AG08396 (cell line): ENCODE measurements at regions not wholly inside any gene's neighbourhood (a gene's known extent, or its start where the extent isn't known, plus 50 kb on each side); places are given as distances from the start of the nearest gene placed in this dataset.
"Not testable (repeated sequence)": the region's sequence is repeated elsewhere in the genome, so short reads cannot be mapped to it uniquely, and the experiment has no call there.

Experiments
- DNase-seq: peaks from one replicate; pipeline ENCODE4 v3.0.0; 2012; ENCODE audit warnings: low spot score, mixed read lengths

DNA sequence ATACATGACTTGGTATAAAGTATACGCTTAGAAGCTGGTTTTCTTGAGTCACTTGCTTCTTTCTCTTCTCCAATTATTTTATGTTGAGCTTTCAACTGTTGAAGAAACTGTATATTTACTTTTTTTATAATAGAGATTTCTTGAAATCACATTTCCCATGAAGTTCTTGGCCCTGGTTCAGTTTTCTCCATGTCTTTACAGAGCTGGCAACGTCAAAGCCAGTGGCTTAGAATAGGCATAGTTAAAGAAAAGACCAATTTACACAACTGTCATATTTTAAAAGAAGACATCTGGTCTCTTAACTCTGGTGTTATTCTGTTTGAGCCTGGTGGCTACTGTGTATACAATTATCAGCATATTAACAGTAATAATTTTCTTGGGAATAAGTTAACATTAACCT is 1249.3 kb downstream of the CDH12 start:
- DNase-seq, result no peak

DNA sequence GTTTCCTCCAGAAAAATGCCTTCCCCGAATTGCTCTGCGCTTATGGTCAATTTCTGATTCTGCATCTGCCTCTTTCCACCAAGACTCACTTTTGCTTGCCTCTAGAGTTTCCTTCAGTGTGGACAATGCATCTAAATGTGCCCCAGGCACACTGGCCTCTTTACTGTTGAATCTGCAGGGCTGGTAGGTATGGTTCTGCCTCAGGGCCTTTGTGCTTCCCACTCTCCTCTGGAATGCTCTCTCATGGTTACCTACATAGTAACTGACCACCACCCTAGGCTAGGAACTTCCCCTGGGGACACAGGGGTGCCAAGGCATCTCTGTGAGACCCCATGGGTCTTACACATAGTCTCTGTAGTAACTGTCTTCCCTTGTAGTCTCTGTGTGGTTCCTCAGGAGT is 1258.6 kb downstream of the CDH12 start:
- DNase-seq, result no peak

DNA sequence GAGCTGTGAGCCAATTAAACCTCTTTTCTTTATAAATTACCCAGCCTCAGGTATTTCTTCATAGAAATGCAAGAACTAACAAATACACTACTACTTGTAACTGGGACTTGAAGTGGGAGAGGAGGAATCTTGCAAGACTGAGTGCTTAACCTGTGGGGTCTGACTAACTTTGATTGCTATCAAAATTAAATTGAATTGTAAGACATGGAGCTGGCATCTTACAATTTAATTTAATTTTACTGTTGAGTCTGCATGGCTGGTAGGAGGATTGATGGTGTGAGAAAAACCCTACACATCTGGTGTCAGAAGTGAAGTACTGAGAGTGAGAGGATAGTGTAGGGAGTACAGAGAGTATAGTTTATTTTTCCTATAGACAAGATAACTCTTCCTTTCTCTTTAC is 1259.9 kb downstream of the CDH12 start:
- DNase-seq, result no peak

DNA sequence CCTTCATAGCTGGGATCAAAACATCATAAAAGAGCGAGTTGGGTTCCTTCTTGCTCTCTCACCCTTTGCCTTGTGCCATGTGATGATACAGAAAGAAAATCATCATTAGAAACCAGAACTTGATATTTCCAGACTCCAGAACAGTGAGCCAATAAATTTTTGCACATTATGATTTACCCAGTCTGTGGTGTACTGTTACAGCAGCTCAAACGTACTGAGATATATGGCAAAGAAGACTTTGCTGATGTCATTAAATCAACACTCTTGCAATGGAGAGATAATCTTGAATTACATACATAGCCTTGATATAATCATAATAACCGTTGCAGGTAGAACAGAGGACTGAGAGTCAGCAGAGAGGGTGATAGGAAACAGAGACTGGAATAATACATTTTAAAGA is 1271.6 kb downstream of the CDH12 start:
- no peak for DNase-seq

DNA sequence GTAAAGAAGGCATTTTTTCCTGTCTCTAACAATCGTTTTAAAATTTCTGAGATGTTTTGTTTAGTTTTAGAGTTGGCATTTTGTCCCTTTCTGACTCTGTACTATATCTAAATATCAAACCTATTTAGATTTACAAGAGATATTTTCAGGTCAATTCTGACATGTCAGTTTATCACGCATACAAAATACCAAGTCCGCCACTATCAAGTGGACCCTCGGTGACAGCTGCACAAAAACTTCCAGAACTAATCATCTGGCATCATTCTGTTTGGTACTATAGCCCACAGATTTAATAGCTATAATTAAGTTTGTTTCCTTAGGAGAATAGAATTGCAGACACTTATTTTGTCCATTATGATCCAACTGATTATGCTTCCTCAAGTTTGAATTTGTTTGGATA is 1278.2 kb downstream of the CDH12 start:
- DNase-seq, result no peak

DNA sequence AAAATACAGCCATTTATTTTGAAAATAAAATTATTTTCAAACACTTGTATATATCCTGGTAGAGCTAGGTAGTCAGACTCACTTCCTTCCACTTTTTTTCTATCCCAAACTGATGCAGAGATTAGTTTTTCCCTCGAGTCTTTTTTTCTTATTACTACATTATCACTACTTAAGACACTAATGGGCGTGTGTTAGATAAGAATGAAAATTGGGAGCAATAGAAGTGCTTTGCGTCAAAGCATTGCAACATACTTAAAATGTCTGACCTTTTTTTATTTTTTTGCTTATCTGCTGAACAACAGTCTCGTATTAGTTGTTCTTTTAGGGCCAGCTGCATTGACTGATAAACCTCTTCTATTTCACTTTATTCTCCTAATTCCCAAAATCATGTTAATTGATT is 1278.7 kb downstream of the CDH12 start:
- no peak for DNase-seq

DNA sequence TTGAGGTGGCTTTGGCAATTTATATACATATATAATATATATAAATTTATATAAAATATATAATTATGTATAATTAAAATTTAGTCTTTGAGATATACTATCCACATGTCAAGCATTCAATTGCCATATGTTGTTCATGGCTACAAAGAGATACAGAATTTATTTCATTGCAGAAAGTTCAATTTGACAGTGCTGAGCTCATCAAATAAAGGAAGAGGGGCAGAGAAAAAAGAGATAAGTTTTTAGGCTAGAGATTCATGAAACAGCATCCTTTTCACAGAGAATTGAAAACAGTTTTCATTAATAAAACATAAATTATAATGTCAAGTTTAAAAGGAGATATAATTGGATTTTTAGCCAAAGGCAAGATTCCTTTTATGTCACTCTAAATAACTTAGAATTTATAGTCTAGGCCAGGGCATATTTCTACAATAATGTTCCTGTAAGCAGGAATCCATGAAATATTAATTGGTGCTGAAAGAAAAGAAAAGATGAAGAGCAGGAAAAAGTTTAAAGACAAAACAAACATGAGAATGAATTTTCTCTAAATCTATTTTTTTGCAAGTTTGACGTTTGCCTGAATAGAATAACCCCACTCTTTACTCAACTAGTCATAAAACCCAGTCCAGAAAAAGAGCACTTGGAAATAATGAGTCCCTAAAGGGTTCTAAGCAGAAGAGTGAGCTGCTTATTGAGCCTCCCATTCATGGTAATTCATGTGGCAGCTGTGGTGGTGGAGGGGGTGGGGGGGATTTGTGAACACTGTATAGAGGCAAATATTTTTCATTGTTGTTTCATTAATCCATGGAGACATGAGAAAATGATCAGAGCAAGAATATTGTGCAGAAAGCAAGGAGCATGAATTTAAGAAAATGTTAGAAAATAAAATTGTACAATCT is 1279.5 kb downstream of the CDH12 start:
- no peak for DNase-seq

DNA sequence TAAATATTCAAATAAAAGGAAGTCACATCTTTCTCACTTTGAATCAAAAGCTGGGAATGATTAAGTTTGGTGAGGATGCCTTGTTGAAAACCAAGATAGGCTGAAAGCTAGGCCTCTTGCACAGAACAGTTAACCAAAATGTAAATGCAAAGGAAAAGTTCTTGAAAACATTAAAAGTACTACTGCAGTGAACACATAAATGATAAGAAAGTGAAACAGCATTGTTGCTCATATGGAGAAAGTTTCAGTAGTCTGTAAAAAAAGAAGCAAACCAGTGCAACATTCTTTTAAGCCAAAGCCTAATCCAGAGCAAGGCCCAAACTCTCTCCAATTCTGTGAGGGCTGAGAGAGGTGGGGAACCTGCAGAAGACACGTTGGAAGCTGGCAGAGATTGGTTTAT is 1281.9 kb downstream of the CDH12 start:
- DNase-seq, result not testable (repeated sequence)

DNA sequence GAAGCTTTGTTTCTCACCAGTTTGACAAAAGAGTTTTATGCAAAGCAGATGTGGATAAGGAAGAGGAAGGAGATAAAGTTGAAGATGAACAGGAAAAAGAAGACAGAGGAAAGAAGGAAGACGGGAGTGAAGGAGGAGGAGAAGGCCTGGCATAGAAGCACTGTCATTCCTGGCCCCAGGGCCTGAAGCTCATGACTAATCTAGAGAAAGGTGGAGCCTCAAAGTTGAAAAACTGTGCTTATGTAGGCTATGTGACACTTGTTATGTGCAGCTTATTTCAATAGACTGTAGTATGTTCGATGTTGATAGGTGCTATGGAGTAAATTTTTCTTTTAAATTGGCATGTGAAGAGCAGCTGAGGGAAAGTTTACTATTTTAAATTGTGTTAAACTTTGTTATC is 1294.0 kb downstream of the CDH12 start:
- DNase-seq, result not testable (repeated sequence)

DNA sequence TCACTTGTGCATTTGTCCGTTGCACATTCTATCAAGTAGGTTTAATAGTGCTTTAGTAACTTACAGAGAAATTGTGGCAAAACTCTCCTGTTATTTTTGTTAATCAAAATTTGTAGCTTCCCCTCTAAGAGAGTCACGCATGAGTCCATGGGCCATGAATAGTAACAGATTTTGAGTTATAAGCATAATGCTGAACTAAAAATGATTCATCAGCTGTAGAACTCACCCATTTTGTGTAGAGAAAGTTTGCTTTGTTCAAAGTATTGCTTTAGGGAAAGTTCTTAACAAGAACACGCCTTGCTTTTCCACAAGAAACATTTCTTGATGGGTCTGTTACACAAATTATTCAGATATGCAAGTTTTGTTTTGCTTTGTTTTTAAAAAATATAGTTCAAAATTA is 1300.9 kb downstream of the CDH12 start:
- not testable (repeated sequence) for DNase-seq

DNA sequence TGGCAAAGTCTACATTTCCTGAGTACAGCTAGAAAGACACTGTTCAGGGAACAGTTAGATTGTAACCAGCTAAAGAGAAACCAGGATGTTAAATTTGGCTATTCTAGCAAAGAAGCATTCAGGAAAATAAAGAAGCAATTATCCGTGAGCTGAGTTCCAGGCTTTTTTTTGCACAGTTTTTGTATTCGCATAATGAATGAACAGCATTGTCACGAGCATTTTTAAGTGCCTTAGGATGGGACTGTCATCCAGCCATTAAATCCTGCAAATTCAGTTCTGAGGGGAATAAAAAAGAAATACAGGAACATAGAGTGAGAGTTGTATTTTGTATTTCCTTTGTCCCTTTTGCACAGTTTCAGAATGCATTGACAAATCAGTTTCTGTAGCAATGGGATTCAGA is 1302.2 kb downstream of the CDH12 start:
- DNase-seq, result not testable (repeated sequence)

DNA sequence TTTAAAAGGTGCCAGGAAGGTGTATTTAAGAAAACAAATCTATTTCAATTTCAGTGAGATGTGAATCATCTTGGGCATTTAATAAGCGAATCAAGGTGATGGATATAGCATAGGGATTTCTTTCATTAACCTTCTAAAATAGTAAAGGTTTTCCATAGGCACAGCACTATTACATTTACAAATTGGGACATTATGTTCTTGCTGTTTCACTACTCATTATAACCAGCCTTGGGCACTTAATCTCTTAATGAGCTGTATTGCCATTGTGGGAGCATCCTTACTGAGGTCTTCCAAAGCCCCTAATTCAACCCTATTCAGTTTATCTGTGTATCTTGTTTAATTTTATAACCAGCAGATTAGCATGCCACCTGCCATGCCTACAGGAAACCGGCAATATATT is 1305.5 kb downstream of the CDH12 start:
- DNase-seq, result not testable (repeated sequence)

DNA sequence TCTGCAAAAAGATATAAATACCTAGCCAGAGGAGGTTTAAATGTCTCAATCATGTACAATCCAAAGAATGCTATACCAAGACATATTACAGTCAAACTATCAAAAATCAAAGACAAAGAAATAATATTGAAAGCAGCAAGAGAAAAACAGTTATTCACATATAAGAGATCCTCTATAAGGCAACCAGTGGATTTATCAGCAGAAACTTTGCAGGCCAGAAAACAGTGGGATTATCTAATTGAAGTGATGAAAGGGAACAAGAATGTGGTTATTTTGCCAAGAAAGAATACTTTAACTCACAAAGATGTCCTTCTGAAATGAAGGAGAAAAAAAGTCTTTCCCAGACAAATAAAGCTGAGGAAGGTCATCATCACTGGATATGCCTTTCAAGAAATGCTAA is 1318.0 kb downstream of the CDH12 start:
- DNase-seq, result not testable (repeated sequence)

DNA sequence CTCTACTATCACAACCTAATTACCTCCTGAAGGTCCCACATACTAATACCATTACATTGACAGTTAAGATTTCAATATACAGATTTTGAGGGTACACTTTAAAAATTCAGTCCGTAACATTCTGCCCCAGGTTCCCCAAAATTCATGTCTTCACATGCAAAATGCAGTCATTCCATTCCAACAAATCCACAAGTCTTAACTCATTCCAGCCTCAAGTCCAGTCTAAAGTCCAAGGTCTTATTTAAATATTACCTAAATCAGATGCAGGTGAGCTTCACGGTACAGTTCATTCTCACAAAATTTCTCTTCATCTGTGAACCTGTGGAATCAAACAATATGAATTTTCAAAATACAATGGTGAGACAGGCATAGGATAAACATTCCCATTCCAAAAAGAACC is 1332.0 kb downstream of the CDH12 start:
- DNase-seq, result not testable (repeated sequence)

DNA sequence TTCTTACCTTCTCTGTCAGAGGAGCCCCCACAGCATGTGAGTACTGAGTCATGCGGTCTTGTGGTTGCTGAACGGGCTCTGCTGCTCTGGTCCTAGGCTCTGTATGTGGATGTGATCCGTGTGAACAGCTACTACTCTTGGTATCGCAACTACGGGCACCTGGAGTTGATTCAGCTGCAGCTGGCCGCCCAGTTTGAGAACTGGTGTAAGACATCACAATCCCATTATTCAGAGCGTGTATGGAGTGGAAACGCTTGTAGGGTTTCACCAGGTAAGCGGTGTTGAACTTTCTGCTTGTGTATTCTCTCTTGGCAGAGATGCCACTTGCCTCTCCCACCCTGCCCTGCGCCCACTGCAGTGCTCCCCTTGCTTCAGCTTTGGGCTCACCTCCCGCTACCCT is 1356.2 kb downstream of the CDH12 start:
- not testable (repeated sequence) for DNase-seq

DNA sequence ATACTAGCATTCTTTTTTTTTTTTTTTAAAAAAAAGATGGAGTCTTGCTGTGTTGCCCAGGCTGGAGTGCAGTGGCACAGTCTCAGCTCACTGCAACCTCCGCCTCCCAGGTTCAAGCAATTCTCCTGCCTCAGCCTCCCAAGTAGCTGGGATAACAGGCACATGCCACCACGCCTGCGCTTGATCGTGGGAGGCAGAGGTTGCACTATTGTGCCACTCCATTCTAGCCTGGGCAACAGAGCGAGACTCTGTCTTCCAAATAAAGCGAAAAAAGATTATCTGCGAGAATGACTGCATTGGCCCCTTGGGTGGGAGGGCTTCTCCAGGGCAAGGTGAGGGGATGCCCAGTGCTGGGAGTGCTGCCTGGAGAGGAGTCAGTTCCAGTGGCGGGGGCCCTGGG is 1357.1 kb downstream of the CDH12 start:
- DNase-seq, result not testable (repeated sequence)

DNA sequence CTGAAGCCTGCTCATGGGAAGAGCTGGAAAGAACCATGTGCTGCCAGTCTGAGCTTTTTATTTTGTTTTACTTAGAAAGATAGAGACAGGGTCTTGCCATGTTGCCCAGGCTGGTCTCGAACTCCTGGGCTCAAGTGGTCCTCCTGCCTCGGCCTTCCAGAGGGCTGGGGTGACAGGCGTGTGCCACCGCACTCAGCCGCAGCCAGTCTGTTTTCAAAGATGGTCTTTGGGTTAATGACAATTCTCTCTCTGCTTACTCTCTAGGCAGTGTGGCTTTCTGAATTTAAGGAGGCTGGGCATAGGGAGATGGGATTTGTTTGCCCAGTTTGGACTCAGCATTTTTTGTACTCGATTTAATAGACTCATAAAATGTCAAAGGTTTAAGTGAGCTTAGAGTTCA is 1357.9 kb downstream of the CDH12 start:
- not testable (repeated sequence) for DNase-seq

DNA sequence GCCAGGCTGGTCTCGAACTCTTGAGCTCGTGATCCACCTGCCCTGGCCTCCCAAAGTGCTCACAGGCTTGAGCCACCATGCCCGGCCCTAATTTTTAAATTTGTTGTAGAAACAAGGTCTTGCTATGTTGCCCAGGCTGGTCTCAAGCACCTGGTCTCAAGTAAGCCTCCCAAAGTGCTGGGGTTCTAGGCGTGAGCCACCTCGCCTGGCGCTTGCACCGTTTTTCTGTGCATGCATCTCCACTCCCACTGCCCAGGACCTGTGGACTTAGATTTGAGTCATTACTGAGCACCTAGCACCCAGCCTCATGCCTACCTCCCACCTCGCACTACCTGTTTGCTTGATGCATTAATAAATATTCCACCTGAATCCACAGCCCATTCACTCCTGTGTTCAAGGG is 1359.1 kb downstream of the CDH12 start:
- DNase-seq, result not testable (repeated sequence)

DNA sequence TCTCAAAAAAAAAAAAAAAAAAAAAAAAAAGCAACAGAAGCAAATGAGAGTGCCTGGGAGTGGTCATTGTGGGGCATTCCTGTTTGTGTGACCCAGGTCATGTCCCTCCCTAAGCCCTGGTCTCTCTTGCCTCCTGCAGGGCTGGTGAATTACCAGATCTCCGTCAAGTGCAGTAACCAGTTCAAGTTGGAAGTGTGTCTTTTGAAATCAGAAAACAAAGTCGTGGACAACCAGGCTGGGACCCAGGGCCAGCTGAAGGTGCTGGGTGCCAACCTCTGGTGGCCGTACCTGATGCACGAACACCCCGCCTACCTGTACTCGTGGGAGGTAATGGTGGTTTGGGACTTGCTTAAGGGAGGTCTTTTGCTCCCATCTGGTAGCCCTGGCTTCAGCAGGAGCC is 1362.0 kb downstream of the CDH12 start:
- not testable (repeated sequence) for DNase-seq

DNA sequence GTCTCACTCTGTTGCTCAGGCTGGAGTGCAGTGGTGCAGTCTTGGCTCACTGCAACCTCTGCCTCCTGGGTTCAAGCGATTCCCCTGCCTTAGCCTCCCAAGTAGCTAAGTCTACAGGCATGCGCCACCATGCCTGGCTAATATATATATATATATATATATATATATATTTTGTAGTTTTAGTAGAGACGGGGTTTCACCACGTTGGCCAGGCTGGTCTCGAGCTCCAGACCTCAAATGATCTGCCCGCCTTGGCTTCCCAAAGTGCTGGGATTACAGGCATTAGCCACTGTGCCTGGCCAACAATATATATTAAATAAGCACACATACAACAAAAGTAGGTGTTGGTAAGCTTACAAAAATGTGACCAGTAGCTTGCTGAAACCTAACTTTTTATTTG is 1364.3 kb downstream of the CDH12 start:
- DNase-seq, result not testable (repeated sequence)

DNA sequence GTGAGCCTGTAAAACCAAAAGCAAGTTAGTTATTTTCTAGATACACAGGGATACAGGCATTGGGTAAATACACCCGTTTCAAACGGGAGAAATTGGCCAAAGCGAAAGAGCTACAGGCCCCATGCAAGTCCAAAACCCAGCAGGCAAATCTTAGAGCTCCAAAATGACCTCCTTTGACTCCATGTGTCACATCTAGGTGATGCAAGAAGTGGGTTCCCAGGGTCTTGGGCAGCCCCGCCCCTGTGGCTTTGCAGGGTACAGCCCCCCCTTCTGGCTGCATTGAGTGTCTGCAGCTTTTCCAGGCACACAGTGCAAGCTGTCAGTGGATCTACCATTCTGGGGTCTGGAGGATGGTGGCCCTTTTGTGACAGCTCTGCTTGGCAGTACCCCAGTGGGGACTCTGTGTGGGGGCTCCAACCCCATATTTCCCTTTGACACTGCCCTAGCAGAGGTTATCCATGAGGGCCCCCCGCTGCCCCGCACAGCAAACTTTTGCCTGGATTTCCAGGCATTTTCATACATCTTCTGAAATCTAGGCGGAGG is 1367.6 kb downstream of the CDH12 start:
- not testable (repeated sequence) for DNase-seq

DNA sequence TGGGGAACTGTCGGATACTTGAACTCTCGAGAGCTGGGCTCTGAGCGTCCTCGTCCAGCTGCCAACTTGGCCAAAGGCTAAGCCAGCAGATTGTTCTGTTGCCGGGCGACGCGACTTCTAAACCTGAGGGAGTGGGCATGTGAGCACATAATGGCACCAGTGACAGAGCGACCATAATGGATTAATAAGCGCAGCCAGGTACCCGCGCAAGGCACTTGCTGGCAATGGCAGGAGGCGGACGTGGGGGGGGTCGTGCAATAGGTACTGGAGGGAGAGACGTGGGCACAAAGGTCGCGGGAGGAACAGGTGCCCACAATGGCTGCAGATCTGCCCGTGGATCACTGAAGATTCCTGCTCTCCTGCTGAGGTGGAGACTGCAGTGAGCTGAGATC is 1368.7 kb downstream of the CDH12 start:
- not testable (repeated sequence) for DNase-seq

DNA sequence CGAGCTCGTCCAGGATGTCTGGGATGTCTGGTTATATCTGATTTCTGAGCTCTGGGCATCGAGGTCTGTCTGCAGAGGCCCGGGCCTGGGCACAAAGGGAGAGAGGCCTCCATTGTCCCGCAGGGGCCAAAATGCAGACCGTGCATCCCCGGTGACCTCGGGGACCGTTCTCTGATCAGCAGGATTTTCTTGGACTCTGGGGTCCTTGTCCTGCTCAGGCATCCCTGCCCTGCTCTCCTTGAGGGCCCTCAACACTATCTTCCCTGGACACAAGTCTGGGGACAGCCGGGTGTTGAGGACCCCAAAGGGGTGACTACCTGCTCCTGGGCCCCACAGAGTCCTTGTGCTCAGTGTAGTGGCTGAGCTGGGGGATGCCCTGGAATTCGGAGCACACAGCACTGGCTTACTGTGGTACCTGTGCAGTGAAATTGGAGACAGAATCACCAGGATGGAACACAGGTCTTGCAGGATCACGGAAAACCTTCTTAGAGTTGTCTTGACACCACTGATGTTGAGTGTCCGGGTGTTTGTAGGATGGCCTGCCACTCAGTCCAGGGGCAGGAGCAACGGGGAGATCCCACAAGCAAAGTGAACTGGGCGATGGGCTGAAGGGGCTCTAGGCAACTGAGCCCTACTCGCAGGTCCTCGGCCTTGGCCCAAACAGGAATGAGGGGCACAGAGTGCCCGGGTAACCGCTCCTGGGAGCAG is 1369.2 kb downstream of the CDH12 start:
- DNase-seq, result not testable (repeated sequence)
